NCI-H345 (cell line): ENCODE measurements at regions not wholly inside any gene's neighbourhood (a gene's known extent, or its start where the extent isn't known, plus 50 kb on each side); places are given as distances from the start of the nearest gene placed in this dataset.
A peak's percentile ranks its signal among the peaks of the same experiment; 100 is the strongest.

ENCODE experiments used
- DNase-seq: peaks from one replicate; lab custom pipeline; 2025; lab: John Stamatoyannopoulos, UW

DNA sequence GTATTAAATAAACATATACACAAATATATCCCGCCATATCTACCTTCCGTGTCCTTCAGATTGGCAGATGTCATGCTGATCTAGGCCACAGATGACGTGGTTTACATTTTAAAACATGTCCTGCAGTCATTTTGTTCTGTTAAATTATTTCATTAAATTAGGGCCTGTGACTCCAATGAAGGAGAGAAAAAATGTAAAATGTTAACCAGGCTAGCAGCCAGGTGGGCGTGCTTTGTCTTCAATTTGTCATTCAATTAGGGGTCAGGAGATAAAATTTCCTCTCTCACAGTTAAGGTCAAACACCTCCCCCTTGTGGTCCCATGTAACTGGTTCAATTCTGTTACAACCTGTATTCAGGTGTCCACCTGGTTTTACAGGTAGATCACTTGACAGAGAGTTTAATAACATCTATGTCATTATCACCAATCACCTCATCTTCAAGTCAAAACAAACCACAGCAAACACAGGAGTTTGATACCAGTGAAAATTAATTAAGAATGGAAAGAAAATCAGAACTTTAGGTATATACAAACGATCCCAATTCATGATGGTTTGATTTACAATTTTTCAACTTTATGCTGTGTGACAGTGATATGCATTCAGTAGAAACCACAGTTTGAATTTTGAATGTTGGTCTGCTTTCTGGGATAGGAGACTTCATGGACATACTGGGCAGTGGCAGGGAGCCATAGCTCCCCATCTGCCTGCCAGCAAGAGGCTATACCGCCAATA lies 339.4 kb downstream of the CMPK2 start:
- DNase-seq = peak; percentile 73

DNA sequence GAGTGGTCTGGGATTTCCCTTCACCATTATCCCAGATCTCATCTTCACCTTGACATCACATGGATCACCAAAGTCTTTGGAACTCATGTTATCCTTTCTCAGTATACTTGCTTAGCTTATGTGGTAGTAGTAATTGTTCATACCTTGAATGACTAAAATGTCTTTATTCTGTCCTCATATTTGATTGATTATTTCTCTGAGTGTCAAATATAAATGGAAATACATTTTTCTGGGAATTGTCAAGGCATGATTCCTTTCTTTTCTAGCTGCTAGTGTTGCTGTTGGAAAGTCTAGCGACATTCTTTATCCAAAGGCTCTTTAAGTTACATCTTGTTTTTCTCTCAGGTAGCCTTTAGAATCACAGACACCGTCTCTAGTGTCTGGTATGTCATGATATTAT lies 334.4 kb downstream of the CMPK2 start:
- DNase-seq = no peak

GRCh38 chr2:6535572-6535971 lies 330.1 kb downstream of the CMPK2 start:
- DNase-seq = no peak

DNA sequence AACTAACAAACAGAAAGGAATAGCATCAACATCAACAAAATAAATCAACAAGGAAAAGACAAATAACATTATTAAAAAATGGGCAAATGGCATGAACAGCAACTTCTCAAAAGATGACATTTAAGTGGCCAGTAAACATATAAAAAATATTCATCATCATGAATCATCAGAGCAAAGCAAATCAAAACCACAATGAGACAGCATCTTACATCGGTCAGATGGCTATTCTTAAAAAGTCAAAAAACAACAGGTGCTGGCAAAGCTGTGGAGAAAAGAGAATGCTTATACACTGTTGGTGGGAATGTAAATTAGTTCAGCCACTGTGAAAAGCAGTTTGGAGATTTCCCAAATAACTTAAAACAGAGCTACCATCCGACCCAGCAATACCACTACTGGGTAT lies 327.1 kb downstream of the CMPK2 start:
- no peak for DNase-seq

DNA sequence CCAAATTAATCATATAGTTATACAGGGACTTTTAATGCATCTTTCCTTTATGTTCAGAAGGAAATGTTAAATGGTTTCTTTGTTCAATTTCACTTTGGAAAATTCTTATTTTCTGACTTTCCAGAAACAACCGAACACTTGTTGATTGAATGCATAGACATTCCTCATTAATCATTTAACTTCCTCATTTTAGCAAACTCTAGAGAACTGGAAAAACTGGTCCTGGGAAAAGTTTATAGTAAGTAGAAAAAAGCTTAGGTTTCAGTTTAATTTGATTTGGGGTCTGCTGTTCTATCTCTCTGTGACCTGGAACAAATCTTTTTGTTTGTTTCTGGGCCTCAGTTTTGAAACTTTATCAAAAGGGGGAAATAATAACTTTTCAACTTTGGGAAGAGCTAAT lies 320.4 kb downstream of the CMPK2 start:
- no peak for DNase-seq

DNA sequence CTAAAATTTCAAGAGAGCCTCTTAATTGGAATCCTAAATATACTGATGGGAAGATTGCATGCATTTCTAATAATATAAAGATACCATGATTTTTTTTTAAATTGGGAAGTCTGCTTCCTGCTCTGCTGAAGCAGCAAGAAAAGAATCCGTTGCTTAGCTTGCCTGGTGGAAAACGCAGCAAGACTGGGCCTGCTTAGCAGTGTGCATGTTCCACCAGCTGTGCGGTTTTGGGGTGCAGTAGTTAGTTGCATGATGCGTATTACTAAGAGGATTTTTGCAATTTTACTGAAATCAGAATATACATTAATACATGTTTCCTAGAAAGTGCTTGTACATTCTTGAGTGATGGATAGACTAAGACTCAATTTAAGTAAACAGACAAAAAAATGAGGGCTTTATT lies 319.9 kb downstream of the CMPK2 start:
- DNase-seq = no peak

DNA sequence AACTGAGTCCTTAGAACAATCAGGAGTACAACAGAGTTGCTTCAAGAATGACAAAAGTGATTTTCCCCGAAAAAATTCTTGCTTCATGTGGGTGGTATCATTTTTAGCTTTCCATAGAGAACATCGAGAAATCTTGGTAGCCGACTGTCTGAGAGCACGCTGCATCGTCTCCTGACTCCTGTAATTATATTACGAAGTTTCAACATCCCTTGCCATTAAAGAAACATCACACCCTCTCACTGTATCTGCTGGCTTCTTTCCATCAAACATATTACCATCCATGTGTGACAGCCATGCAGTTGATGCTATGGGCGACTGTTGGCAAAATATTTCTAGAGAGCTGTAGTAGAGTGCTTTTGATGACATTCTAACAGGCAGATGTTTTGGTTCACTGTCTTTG lies 311.2 kb downstream of the CMPK2 start:
- peak; percentile 49 for DNase-seq

DNA sequence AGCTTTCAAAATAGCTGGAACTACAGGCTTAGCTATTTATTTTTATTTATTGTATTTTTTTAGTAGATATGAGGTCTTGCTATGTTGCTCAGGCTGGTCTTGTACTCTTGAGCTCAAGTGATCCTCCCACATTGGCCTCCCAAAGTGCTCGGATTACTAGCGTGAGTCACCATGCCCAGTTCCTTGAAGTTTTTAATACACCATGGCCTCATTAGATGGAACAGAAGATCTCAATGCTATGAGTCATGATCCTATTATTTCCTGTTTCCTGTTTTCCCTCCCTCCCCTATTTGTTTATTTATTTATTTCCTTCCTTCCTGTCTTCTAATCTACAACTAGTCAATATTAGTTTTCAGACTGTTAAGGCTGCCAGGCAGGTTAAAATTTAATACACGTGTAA lies 309.0 kb downstream of the CMPK2 start:
- DNase-seq = no peak

GRCh38 chr2:6557737-6558136 lies 308.0 kb downstream of the CMPK2 start:
- DNase-seq = no peak

DNA sequence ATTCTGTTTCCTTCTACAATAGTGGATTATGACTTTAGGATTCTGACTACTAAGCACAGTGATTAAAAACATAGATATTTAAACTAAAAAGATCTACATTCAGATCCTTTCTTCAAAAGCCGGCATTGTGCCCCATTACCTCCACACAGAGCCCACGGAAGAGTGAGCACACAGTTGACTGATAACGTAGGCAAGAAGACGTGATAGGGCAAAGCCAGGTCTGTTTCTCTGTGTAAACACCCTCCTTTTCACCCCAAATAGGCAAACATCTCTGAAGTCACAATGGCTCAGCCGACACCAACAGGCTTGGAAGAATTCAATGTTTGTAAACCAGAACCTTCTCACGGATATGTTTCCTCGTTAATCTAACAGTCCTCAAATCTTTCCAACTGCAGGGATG lies 302.9 kb downstream of the CMPK2 start:
- no peak for DNase-seq

GRCh38 chr2:6564326-6564725 lies 301.4 kb downstream of the CMPK2 start:
- DNase-seq = no peak

DNA sequence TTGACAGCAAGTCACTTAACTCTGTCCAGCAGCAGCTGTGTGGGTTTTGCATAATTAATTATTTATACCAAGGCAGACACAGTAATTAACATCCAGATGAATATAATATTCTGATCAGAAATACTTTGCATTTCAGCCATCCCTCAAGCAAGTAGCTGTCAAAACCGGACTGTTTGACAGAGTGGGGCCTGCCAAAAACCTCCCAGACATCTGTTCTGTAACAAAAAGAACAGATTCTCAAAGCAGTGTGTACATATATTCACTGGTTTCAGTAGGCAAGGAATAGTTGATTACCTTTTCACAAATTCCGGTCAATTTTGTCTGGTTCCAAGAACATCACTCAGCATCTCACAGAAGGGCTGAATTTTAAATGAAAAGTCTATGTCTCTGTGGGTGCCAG lies 291.6 kb downstream of the CMPK2 start:
- no peak for DNase-seq

DNA sequence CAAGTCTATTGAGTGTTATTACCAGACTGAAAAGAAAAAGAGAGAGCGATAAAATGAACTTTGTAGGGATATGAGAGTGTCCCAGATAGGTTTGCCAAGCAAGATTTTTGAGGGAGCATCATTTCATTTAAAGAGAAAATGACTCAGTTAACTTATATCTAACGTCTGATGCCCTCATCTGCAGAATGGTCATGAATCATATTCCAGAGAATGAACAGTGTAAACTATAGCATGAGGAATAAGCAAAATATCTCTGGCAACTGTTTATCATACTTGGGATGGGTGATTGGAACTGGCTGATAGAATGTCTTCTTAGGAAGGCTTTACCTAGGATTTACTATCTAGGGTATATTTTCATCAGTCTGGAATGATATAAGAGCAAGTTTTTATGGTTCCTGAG lies 289.4 kb downstream of the CMPK2 start:
- DNase-seq = no peak

- no peak for DNase-seq
Observed at GRCh38 chr2:6577960-6578359, 287.7 kb downstream of the CMPK2 start.

- DNase-seq = no peak
Observed at GRCh38 chr2:6578416-6578815, 287.3 kb downstream of the CMPK2 start.

- DNase-seq = no peak
Observed at GRCh38 chr2:6579281-6579680, 286.4 kb downstream of the CMPK2 start.

GRCh38 chr2:6580982-6581381 lies 284.7 kb downstream of the CMPK2 start:
- DNase-seq = no peak

DNA sequence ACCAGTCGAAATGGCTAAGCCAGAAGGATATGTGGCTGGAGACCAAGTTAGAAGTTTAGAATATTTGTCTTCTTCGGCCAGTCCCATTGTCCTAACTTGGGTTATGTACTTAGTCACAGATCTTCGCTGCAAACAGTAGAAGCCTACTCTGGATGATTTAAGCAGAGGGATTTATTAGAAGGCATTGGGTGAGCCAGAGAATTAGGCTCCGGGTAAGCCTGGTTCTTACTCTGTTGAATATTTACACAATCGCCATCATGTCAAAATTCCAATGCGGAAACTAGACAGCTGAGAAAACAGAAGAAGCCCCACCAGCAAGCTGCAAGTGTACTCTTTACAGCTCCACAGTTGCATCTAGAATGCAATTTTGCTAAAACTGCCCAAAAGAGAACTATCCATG lies 276.6 kb downstream of the CMPK2 start:
- DNase-seq = no peak

- DNase-seq = no peak
Observed at GRCh38 chr2:6590442-6590841, 275.3 kb downstream of the CMPK2 start.

GRCh38 chr2:6602471-6602870 lies 263.2 kb downstream of the CMPK2 start:
- no peak for DNase-seq

DNA sequence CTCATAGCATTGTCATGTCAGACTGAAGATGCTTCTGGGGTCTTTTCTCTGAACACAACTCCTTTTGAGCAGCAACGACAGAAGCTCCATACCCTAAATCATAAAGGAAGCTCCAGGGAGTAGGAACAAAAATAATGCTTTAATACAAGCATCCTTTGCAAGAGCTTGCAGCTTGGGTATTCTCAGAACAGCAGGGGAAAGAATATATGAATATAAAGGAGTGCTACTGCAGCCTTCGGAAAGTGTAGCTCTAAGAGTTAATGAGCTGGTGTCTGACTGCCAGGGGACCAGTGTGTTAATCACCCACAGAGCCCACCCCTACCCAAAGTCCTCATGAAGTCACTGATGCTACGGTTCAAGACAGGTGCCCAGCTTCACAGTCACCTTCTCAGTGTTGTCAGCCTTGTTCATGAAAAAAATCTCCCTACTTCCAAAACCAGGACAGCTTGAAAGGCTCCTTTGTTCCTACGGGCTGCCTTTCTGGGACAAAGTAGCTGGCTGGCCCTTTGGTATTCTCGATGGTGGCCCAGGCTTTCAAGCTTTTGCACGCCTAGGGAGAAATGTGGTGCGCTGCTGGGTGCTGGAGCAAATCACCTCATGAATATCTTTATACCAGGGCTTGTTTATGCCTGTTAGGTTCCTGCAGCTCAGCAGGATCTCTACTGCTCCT lies 259.7 kb downstream of the CMPK2 start:
- no peak for DNase-seq

- no peak for DNase-seq
Observed at GRCh38 chr2:6617794-6618193, 247.9 kb downstream of the CMPK2 start.

- DNase-seq = no peak
Observed at GRCh38 chr2:6618201-6618600, 247.5 kb downstream of the CMPK2 start.

- DNase-seq = no peak
Observed at GRCh38 chr2:6623746-6624145, 242.0 kb downstream of the CMPK2 start.
